ENCODE measurements at regions not wholly inside any gene's neighbourhood (a gene's known extent, or its start where the extent isn't known, plus 50 kb on each side); places are given as distances from the start of the nearest gene placed in this dataset.

DNA sequence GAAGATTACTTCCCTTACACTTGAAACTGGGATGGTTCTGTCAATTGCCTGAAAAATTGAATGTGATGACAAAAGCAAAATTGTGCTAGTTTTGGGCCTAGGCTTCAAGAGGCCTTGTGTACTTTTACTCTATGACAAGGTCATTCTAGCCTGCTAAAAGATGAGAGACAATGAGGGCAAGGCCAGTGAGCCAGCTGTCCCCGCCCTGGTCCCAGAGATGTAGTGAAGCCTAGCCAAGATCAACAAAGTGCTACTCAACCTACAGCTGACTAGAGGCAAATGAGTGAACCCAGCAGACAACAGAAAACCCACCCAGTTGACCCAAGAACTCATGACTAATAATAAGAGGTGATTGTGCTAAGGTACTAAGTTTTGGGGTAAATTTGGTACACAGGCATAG is 248.7 kb downstream of the IL15 start:
- Mint-ChIP-seq H3K27ac (no peak overlapping the region), H3K36me3 (ENCODE audit: low read depth) (peaks cover 3% of the 10 kb centered on the region), H3K9me3 (peaks cover 8% of the 10 kb centered on the region), H3K4me1 (no peaks in the 10 kb centered on the region), H3K27me3 (ENCODE audit: insufficient read depth) (no peaks in the 10 kb centered on the region), H3K4me3 (no peak overlapping the region)
- H3K9ac ChIP-seq (ENCODE audit: extremely low read depth, low read length, poor library complexity, severe bottlenecking): no peak overlapping the region
- no peaks in the 10 kb centered on the region for H3K36me3 ChIP-seq (ENCODE audit: control insufficient read depth, insufficient read depth, low read length)
- H3K27ac ChIP-seq (ENCODE audit: low read depth, low read length): no peak overlapping the region
- no peaks in the 10 kb centered on the region for H3K27me3 ChIP-seq (ENCODE audit: control insufficient read depth, insufficient read depth, low read length, poor library complexity, severe bottlenecking)
- no peak overlapping the region for H3K4me3 ChIP-seq (ENCODE audit: low read length)
- H3K4me1 ChIP-seq (ENCODE audit: control insufficient read depth, insufficient read depth, low read length): no peaks in the 10 kb centered on the region
- no peak for DNase-seq
- no peaks in the 10 kb centered on the region for H3K9me3 ChIP-seq (ENCODE audit: control insufficient read depth, low read length)
- TF ChIP-seq CTCF (conservative IDR thresholded peaks at IDR 0.05): no peak
- WGBS, 2 experiments (ENCODE audit: insufficient coverage in 1 of 2, insufficient read length in 1 of 2): 97% methylated on average over 1 of the region's 1 CpG; no CpG with 5 or more reads in 1 of the 2 experiments

DNA sequence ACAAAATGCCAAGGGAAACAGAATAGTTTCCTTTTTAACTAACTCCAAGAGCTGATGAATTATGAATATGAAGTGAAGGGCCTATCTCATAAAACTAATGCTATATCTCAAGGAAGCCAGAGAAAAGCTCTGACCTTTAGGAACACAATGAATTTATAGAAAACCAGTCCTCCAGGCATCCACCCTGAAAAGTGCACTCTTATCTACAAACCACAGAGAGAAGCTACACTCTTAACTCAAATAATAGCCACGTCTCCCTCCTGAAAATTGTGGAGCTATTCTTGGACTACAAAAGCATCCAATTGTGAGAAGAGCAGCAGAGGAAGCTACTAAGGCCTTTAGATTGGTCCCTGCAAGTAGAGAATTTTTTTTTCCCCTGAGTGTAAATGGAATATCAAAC is 253.9 kb downstream of the IL15 start:
- H3K4me3 Mint-ChIP-seq: no peak overlapping the region
- no peaks in the 10 kb centered on the region for H3K4me1 ChIP-seq (ENCODE audit: control insufficient read depth, insufficient read depth, low read length)
- no peaks in the 10 kb centered on the region for H3K9me3 ChIP-seq (ENCODE audit: control insufficient read depth, low read length)
- no peak for TF ChIP-seq CTCF (conservative IDR thresholded peaks at IDR 0.05)
- no peak overlapping the region for H3K27ac ChIP-seq (ENCODE audit: low read depth, low read length)
- H3K27ac Mint-ChIP-seq: no peak overlapping the region
- H3K9me3 Mint-ChIP-seq: peaks cover 3% of the 10 kb centered on the region
- H3K9ac ChIP-seq (ENCODE audit: extremely low read depth, low read length, poor library complexity, severe bottlenecking): no peak overlapping the region
- H3K36me3 ChIP-seq (ENCODE audit: control insufficient read depth, insufficient read depth, low read length): no peaks in the 10 kb centered on the region
- peaks cover 10% of the 10 kb centered on the region for H3K4me1 Mint-ChIP-seq
- DNase-seq: no peak
- peaks cover 3% of the 10 kb centered on the region for H3K36me3 Mint-ChIP-seq (ENCODE audit: low read depth)
- H3K27me3 Mint-ChIP-seq (ENCODE audit: insufficient read depth): no peaks in the 10 kb centered on the region
- H3K27me3 ChIP-seq (ENCODE audit: control insufficient read depth, insufficient read depth, low read length, poor library complexity, severe bottlenecking): no peaks in the 10 kb centered on the region
- WGBS, 2 experiments (ENCODE audit: insufficient coverage in 1 of 2, insufficient read length in 1 of 2): 95% methylated on average over 1 of the region's 1 CpG; no CpG with 5 or more reads in 1 of the 2 experiments
- H3K4me3 ChIP-seq (ENCODE audit: low read length): no peak overlapping the region

GRCh38 chr4:141891260-141892120 is 255.1 kb downstream of the IL15 start:
- H3K27ac Mint-ChIP-seq: no peak overlapping the region

More at GRCh38 chr4:141891260-141892120, 255.1 kb downstream of the IL15 start:
- Histone ChIP-seq H3K9ac (ENCODE audit: extremely low read depth, low read length, poor library complexity, severe bottlenecking) (no peak overlapping the region), H3K4me3 (ENCODE audit: low read length) (no peak overlapping the region), H3K9me3 (ENCODE audit: control insufficient read depth, low read length) (no peaks in the 10 kb centered on the region), H3K27ac (ENCODE audit: low read depth, low read length) (no peak overlapping the region), H3K27me3 (ENCODE audit: control insufficient read depth, insufficient read depth, low read length, poor library complexity, severe bottlenecking) (no peaks in the 10 kb centered on the region), H3K4me1 (ENCODE audit: control insufficient read depth, insufficient read depth, low read length) (no peaks in the 10 kb centered on the region), H3K36me3 (ENCODE audit: control insufficient read depth, insufficient read depth, low read length) (no peaks in the 10 kb centered on the region)
- H3K9me3 Mint-ChIP-seq: no peaks in the 10 kb centered on the region
- WGBS, 2 experiments (ENCODE audit: insufficient coverage in 1 of 2, insufficient read length in 1 of 2): 81 to 86% methylated on average over 4 to 6 of the region's 7 CpGs
- peaks cover 10% of the 10 kb centered on the region for H3K4me1 Mint-ChIP-seq
- DNase-seq: no peak
- H3K36me3 Mint-ChIP-seq (ENCODE audit: low read depth): no peaks in the 10 kb centered on the region
- H3K27me3 Mint-ChIP-seq (ENCODE audit: insufficient read depth): no peaks in the 10 kb centered on the region
- no peak for TF ChIP-seq CTCF (conservative IDR thresholded peaks at IDR 0.05)
- H3K4me3 Mint-ChIP-seq: no peak overlapping the region

Measured in endodermal cell (in vitro differentiated cells).